Immature natural killer cell (primary cell): ENCODE measurements at regions not wholly inside any gene's neighbourhood (a gene's known extent, or its start where the extent isn't known, plus 50 kb on each side); places are given as distances from the start of the nearest gene placed in this dataset.

Experiments used
- DNase-seq, 3 donors: peaks; one replicate each; pipeline ENCODE4 v3.0.0; 2022; ENCODE audit warnings: mixed read lengths in 1 of 3
- H3K27ac Mint-ChIP-seq, 6 donors: one replicate each; pipeline ENCODE4 v1.8.0; 2020; ENCODE audit warnings: mixed read lengths in 6 of 6, mild to moderate bottlenecking in 5 of 6, inconsistent platforms in 4 of 6, moderate library complexity in 3 of 6
- H3K27me3 Mint-ChIP-seq, 3 donors: one replicate each; pipeline ENCODE4 v1.8.0; 2020 to 2021; ENCODE audit warnings: low read depth in 3 of 3, mild to moderate bottlenecking in 3 of 3, mixed read lengths in 3 of 3, moderate library complexity in 3 of 3, inconsistent platforms in 1 of 3
- H3K36me3 Mint-ChIP-seq, 3 donors: one replicate each; pipeline ENCODE4 v1.8.0; 2020; ENCODE audit warnings: mixed read lengths in 3 of 3, inconsistent platforms in 2 of 3, mild to moderate bottlenecking in 2 of 3
- H3K4me1 Mint-ChIP-seq, 2 donors: one replicate each; pipeline ENCODE4 v1.8.0; 2020; ENCODE audit warnings: inconsistent platforms in 2 of 2, mild to moderate bottlenecking in 2 of 2, mixed read lengths in 2 of 2, moderate library complexity in 1 of 2
- H3K4me3 Mint-ChIP-seq, 5 donors: one replicate each; pipeline ENCODE4 v1.8.0; 2020; ENCODE audit warnings: mild to moderate bottlenecking in 5 of 5, mixed read lengths in 5 of 5, inconsistent platforms in 3 of 5, moderate library complexity in 3 of 5
- H3K9me3 Mint-ChIP-seq, 6 donors: one replicate each; pipeline ENCODE4 v1.8.0; 2020; ENCODE audit warnings: mild to moderate bottlenecking in 6 of 6, mixed read lengths in 6 of 6, inconsistent platforms in 4 of 6, moderate library complexity in 3 of 6

DNA sequence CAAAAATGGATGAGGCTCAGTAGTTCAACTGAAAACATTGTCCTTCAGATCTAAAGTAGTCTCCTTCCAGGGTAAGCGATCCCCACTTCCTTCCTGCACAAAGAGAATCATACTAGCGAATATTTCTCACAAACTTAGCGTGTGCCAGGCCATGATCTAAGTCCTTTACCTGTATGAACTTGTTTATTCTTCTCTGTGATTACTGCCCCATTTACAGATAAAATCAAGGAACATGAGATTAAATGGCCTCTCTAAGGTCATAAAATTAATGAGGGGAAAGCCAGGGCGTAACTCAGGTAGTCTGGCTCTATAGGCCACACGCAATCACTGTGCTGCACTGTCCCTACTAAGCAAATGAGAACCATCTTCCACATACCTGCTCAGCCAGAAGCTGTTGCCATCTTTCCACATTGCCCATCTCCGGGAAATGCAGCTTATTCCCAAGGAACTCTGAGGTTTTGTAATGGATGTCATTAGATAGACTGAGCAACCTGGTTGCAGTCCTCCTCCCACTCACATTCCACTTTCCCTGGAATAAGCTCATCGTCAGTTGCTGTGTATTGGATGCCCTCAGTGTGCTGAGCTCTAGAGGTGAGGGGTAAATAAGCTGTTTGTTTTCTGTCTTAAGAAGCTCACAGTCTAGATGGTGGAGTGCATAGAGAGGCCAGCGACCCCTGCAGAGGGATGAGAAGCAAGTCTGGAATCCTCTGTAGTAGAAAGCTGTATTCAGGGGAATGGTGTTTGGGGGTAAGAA is 146.3 kb downstream of the SNX19 start:
- DNase-seq = no peak
- Mint-ChIP-seq H3K9me3 (no peaks in the 10 kb centered on the region), H3K4me1 (peaks cover 33 to 45% of the 10 kb centered on the region in 2 donors), H3K27ac (peak overlapping the region in 1 of 6 donors; percentile 51), H3K27me3 (peaks cover 0 to 1% (median 0%) of the 10 kb centered on the region in 3 donors), H3K36me3 (no peaks in the 10 kb centered on the region), H3K4me3 (no peak overlapping the region)

- H3K4me1 Mint-ChIP-seq = peaks cover 16 to 28% of the 10 kb centered on the region in 2 donors
- H3K27me3 Mint-ChIP-seq = peaks cover 0 to 4% (median 0%) of the 10 kb centered on the region in 3 donors
- DNase-seq = no peak
- H3K9me3 Mint-ChIP-seq = no peaks in the 10 kb centered on the region
- no peaks in the 10 kb centered on the region for H3K36me3 Mint-ChIP-seq
- no peak overlapping the region for H3K4me3 Mint-ChIP-seq
- H3K27ac Mint-ChIP-seq = no peak overlapping the region
Observed at GRCh38 chr11:130771708-130772107, 144.6 kb downstream of the SNX19 start.

DNA sequence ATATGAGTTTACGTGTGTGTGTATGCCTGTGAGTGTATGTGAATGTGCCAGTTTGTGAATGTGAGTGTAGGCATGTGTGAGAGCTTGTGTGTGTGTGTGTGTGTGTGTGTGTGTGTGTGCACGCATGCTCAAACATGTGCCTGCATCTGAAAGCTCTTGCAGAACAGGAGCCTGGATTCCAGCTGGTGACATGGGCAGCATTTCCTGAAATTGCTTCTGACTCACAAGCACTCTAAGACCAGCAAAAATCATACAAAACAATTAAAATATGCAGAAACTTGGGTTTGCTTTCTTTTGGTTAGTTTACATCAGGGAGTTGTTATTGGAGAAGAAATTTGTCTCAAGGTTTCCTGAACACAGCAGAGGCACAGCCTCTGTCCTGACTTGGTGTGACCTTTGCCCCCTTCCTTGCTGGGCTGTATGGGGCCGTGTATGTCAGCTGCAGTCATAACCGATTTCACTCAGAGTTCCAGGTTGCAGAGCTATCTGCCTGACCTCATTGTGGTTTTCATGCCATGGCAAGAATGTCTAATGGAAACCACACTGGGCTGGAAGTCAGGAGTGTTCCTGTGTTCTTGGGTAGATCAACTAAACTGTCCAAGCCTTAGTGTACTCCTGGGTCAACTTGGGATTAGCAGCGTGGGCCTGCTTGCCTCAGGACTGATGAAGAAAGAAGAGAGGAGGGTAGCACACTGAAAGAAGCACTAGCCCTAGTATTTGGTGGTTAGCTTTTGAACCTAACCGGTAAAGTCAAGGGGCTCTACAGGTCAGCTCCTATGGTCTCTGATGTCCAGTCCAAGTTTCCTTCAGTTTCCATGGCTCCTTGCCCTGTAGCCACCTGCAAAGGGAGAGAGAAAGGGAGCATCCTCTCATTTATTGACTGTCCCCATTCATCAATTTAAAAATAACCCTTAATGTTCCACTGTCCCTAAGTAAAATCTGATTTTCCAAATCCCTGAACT is 143.7 kb downstream of the SNX19 start:
- no peak for DNase-seq
- Mint-ChIP-seq H3K36me3 (no peaks in the 10 kb centered on the region), H3K4me3 (no peak overlapping the region), H3K4me1 (peaks cover 7 to 19% of the 10 kb centered on the region in 2 donors), H3K9me3 (no peaks in the 10 kb centered on the region), H3K27ac (peak overlapping the region in 1 of 6 donors; percentile 7), H3K27me3 (peaks cover 0 to 5% (median 0%) of the 10 kb centered on the region in 3 donors)

GRCh38 chr11:130773244-130773820 is 142.9 kb downstream of the SNX19 start:
- peaks cover 7 to 15% of the 10 kb centered on the region in 2 donors for H3K4me1 Mint-ChIP-seq
- peaks cover 0 to 5% (median 0%) of the 10 kb centered on the region in 3 donors for H3K27me3 Mint-ChIP-seq
- H3K9me3 Mint-ChIP-seq = no peaks in the 10 kb centered on the region
- H3K4me3 Mint-ChIP-seq = no peak overlapping the region
- no peaks in the 10 kb centered on the region for H3K36me3 Mint-ChIP-seq
- no peak for DNase-seq
- no peak overlapping the region for H3K27ac Mint-ChIP-seq

- no peaks in the 10 kb centered on the region for H3K9me3 Mint-ChIP-seq
- H3K4me1 Mint-ChIP-seq = peaks cover 7 to 15% of the 10 kb centered on the region in 2 donors
- peaks cover 0 to 7% (median 0%) of the 10 kb centered on the region in 3 donors for H3K27me3 Mint-ChIP-seq
- H3K4me3 Mint-ChIP-seq = no peak overlapping the region
- no peak for DNase-seq
- H3K36me3 Mint-ChIP-seq = no peaks in the 10 kb centered on the region
- H3K27ac Mint-ChIP-seq = no peak overlapping the region
Observed at GRCh38 chr11:130774703-130775102, 141.6 kb downstream of the SNX19 start.

DNA sequence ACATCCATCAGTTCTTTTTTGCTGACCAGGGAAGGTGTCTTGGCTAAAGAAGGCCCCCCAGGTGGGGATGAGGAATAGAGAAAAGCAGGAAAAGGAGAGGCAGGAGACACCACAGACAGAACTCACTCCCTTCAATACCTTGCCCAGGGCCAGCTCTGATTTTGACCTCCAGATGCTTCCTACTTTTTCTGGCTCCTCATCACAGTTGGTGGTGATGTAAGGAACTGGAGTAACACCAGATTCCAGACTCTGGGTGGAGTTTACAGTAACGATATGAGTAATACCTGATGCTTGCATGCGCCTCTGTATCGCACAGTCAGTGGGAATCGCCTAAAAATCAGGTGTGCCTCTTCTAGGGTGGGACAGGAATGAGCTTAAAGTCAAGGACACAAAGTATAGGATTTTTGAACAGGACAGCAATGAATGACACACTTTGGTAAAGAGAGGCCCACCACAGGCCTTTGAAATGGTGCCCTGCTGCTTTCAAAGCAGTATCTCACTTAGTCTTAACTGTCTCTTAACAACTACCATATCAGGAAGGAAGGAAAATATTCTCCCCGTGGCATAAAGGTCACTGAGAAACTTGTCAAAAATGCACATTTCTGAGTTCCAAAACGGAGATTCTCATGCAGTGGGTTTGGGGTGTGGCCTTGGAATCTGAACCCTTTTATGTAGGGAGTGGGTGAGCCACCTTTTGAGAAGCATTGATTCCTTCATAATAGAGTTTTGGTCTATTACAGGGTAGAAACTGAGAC is 140.8 kb downstream of the SNX19 start:
- Mint-ChIP-seq H3K36me3 (no peaks in the 10 kb centered on the region), H3K4me3 (no peak overlapping the region), H3K9me3 (no peaks in the 10 kb centered on the region), H3K4me1 (peaks cover 7 to 15% of the 10 kb centered on the region in 2 donors), H3K27ac (no peak overlapping the region), H3K27me3 (peaks cover 0 to 7% (median 0%) of the 10 kb centered on the region in 3 donors)
- no peak for DNase-seq

DNA sequence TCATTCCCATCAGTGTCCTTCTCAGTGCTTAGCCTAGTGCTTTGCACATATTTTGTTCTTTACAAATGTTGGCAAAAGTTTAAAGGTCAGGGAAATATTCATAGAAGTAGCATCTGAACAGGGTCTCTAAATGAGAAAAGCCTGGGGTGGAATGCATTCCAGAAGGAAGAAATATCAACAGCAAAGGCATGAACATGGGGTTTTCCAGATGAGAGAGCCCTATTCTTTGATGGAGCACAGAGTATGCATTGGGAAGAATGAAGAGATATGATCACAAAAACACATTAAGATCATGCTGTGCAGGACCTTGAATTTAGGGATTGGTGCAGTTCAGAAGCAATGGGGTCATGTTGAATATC is 140.2 kb downstream of the SNX19 start:
- peaks cover 0 to 7% (median 0%) of the 10 kb centered on the region in 3 donors for H3K27me3 Mint-ChIP-seq
- H3K27ac Mint-ChIP-seq = no peak overlapping the region
- no peak overlapping the region for H3K4me3 Mint-ChIP-seq
- H3K9me3 Mint-ChIP-seq = no peaks in the 10 kb centered on the region
- no peaks in the 10 kb centered on the region for H3K36me3 Mint-ChIP-seq
- no peak for DNase-seq
- H3K4me1 Mint-ChIP-seq = peaks cover 7 to 15% of the 10 kb centered on the region in 2 donors

GRCh38 chr11:130778026-130778425 is 138.3 kb downstream of the SNX19 start:
- no peak for DNase-seq
- Mint-ChIP-seq H3K27ac (no peak overlapping the region), H3K9me3 (no peaks in the 10 kb centered on the region), H3K4me1 (peaks cover 0 to 1% of the 10 kb centered on the region in 2 donors), H3K4me3 (no peak overlapping the region), H3K27me3 (peaks cover 0 to 7% (median 0%) of the 10 kb centered on the region in 3 donors), H3K36me3 (no peaks in the 10 kb centered on the region)

GRCh38 chr11:130778705-130779104 is 137.6 kb downstream of the SNX19 start:
- H3K4me1 Mint-ChIP-seq = no peaks in the 10 kb centered on the region
- H3K36me3 Mint-ChIP-seq = no peaks in the 10 kb centered on the region
- no peak overlapping the region for H3K27ac Mint-ChIP-seq
- H3K9me3 Mint-ChIP-seq = no peaks in the 10 kb centered on the region
- H3K27me3 Mint-ChIP-seq = peaks cover 0 to 7% (median 0%) of the 10 kb centered on the region in 3 donors
- H3K4me3 Mint-ChIP-seq = no peak overlapping the region
- no peak for DNase-seq

DNA sequence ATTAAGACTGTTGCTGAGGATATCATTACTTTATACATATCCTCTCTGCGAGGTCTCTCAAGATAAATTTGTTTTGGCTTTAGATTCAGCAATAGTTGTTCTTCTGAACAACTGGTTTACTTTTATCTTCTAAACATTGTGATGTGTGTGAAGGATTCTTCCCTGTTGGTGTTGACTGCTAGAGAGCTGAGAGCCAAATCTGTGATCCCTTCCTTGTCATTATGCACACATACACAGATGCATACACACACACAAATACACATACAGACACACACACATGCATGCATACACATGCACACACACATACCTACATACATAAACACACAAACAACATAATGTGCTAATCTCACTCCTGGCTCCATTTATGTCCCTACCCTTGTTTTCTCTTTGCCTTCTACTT is 137.0 kb downstream of the SNX19 start:
- Mint-ChIP-seq H3K9me3 (no peaks in the 10 kb centered on the region), H3K36me3 (no peaks in the 10 kb centered on the region), H3K27ac (no peak overlapping the region), H3K4me3 (no peak overlapping the region), H3K4me1 (no peaks in the 10 kb centered on the region), H3K27me3 (peaks cover 0 to 7% (median 0%) of the 10 kb centered on the region in 3 donors)
- DNase-seq = no peak

DNA sequence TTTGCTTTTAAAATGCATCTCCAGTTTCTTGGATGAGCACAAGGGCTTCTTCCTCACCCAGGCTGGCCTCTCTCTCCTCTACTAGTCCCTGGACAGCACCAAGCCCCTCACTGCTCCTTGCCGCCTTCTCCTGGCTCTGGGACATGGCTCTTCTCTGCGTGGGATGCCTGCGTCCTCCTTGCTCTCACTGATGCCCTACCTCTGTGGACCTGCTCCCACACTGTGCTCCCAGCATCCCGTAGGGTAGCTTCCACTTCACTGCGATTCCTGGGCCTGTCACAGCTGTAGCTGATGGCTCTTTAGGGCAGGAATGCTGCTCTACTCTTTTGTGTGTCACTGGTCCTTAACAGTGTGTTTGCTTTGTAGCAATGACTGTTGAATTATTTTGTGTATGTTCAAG is 136.3 kb downstream of the SNX19 start:
- H3K36me3 Mint-ChIP-seq = no peaks in the 10 kb centered on the region
- H3K4me1 Mint-ChIP-seq = no peaks in the 10 kb centered on the region
- DNase-seq = no peak
- no peak overlapping the region for H3K4me3 Mint-ChIP-seq
- H3K27ac Mint-ChIP-seq = no peak overlapping the region
- no peaks in the 10 kb centered on the region for H3K9me3 Mint-ChIP-seq
- peaks cover 0 to 7% (median 0%) of the 10 kb centered on the region in 3 donors for H3K27me3 Mint-ChIP-seq

GRCh38 chr11:130780437-130780836 is 135.8 kb downstream of the SNX19 start:
- Mint-ChIP-seq H3K4me3 (no peak overlapping the region), H3K36me3 (no peaks in the 10 kb centered on the region), H3K4me1 (no peaks in the 10 kb centered on the region), H3K27me3 (peaks cover 0 to 7% (median 0%) of the 10 kb centered on the region in 3 donors), H3K9me3 (no peaks in the 10 kb centered on the region), H3K27ac (no peak overlapping the region)
- DNase-seq = no peak

DNA sequence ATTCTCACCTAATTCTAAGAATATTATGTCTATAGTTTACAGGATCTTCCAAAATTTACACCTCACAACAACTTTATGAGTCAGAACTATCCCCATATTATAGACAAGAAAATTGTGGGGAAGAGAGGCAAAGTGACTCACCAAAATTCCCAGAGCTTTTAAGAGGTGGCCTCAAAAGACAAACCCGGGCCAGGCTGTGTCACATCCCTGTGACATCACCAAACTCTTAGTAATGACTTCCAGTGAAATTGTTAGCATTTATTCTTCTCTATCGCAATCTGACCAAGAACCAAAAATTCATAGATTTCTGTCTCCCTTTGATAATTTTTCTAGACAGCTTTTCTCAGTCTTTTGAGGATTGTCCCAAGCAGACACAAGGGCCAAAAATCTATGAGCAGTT is 134.3 kb downstream of the SNX19 start:
- H3K9me3 Mint-ChIP-seq = no peaks in the 10 kb centered on the region
- peaks cover 0 to 4% (median 0%) of the 10 kb centered on the region in 3 donors for H3K27me3 Mint-ChIP-seq
- no peak for DNase-seq
- no peak overlapping the region for H3K4me3 Mint-ChIP-seq
- no peaks in the 10 kb centered on the region for H3K4me1 Mint-ChIP-seq
- no peak overlapping the region for H3K27ac Mint-ChIP-seq
- H3K36me3 Mint-ChIP-seq = no peaks in the 10 kb centered on the region
